Sigmoid colon (tissue), 4 donors: ENCODE measurements at regions not wholly inside any gene's neighbourhood (a gene's known extent, or its start where the extent isn't known, plus 50 kb on each side); places are given as distances from the start of the nearest gene placed in this dataset.

Source experiments
- CTCF ChIP-seq, 4 experiments: fragments of 450-650 bp in 3 of 4; fragments of 200-600 bp in 1 of 4; IDR thresholded peaks; one replicate each; pipeline ENCODE4 v1.5.1; 2016 to 2019; ENCODE audit warnings: antibody characterized with exemption in 4 of 4, mild to moderate bottlenecking in 3 of 4, moderate library complexity in 2 of 4
- EP300 ChIP-seq, 4 donors: sonication (generic); formaldehyde crosslinking; IDR thresholded peaks; one replicate each; pipeline ENCODE4 v1.6.1; 2017; ENCODE audit warnings: antibody characterized with exemption in 4 of 4
- POLR2A ChIP-seq, 2 donors: fragments of 450-650 bp; IDR thresholded peaks; one replicate each; pipeline ENCODE4 v1.6.1; 2016; ENCODE audit warnings: antibody characterized with exemption in 2 of 2, mild to moderate bottlenecking in 2 of 2, moderate library complexity in 2 of 2

GRCh38 chr12:92273076-92273475 is 127.4 kb upstream of the BTG1 start:
- TF ChIP-seq CTCF (IDR thresholded peaks at IDR 0.05) (no peak), EP300 (IDR thresholded peaks at IDR 0.05) (no peak), POLR2A (IDR thresholded peaks at IDR 0.05) (no peak)
